Endothelial cell of umbilical vein (primary cell): ENCODE measurements at regions not wholly inside any gene's neighbourhood (a gene's known extent, or its start where the extent isn't known, plus 50 kb on each side); places are given as distances from the start of the nearest gene placed in this dataset.

Experiments used
- BruUV-seq: library from RNA; stranded (reverse); fragments of 400-500 nt; replicated peaks from 2 replicates; lab custom pipeline; 2021; lab: Mats Ljungman, UMichigan
- CTCF ChIA-PET: fragments of 300-600, 350-600 bp; sonication (Branson Sonifier 250); formaldehyde crosslinking; loops from one replicate; lab custom pipeline; 2021; ENCODE audit warnings: antibody characterized with exemption, inconsistent platforms; lab: Charles Lee
- POLR2A ChIA-PET: fragments of 300-600, 350-600 bp; sonication (Branson Sonifier 250); formaldehyde crosslinking; loops from one replicate; lab custom pipeline; 2021; ENCODE audit warnings: antibody characterized with exemption, inconsistent platforms; lab: Charles Lee
- DNase-seq: peaks from one replicate; pipeline ENCODE4 v3.0.0-alpha.2; 2011; ENCODE audit warnings: low read depth, low spot score
- FAIRE-seq: peaks from 2 replicates; lab custom pipeline; 2011; peaks lifted over from hg19 to GRCh38; lab: Jason Lieb, UNC
- H2AFZ ChIP-seq: 2 replicates; pipeline ENCODE4 v1.6.0; 2012; ENCODE audit warnings: low read depth, low read length, control low read depth, inconsistent platforms
- H3K27ac ChIP-seq: 2 replicates; pipeline ENCODE4 v1.5.1; 2011; ENCODE audit warnings: low read depth, mild to moderate bottlenecking, control low read depth, low read length, moderate library complexity; ENCODE audit not compliant: insufficient read depth
- H3K27me3 ChIP-seq, 2 experiments: 2 replicates each; pipeline versions ENCODE4 v1.6.0 to v1.6.1; 2011; ENCODE audit warnings: low read length in 2 of 2, mixed read lengths in 1 of 2; ENCODE audit not compliant: control insufficient read depth in 2 of 2, insufficient read depth in 2 of 2
- H3K36me3 ChIP-seq, 2 experiments: 2 replicates in 1 of 2; 3 replicates in 1 of 2; pipeline ENCODE4 v1.5.1; 2011; ENCODE audit warnings: low read length in 2 of 2, mild to moderate bottlenecking in 1 of 2, moderate library complexity in 1 of 2; ENCODE audit not compliant: control insufficient read depth in 2 of 2, insufficient read depth in 2 of 2; ENCODE audit errors: extremely low read depth in 1 of 2
- H3K4me1 ChIP-seq: 3 replicates; pipeline ENCODE4 v1.5.1; 2011; ENCODE audit warnings: mild to moderate bottlenecking, low read length; ENCODE audit not compliant: control insufficient read depth, insufficient read depth; ENCODE audit errors: extremely low read depth
- H3K4me2 ChIP-seq: 2 replicates; pipeline ENCODE4 v1.6.1; 2011; ENCODE audit warnings: low read length, control low read depth, mixed read lengths; ENCODE audit not compliant: insufficient read depth
- H3K4me3 ChIP-seq, 3 experiments: fragments of 200-600 bp in 1 of 3; sonication (generic), shearing (Covaris generic) in 1 of 3; replicated peaks in 1 of 3; 2 replicates each; pipeline ENCODE4 v1.5.1; 2011 to 2016; ENCODE audit warnings: control low read depth in 3 of 3, low read length in 3 of 3, mild to moderate bottlenecking in 2 of 3, inconsistent platforms in 1 of 3, low read depth in 1 of 3, moderate library complexity in 1 of 3; ENCODE audit not compliant: insufficient read depth in 1 of 3
- H3K79me2 ChIP-seq: 2 replicates; pipeline ENCODE4 v1.6.0; 2012; ENCODE audit warnings: low read length, inconsistent platforms; ENCODE audit not compliant: control insufficient read depth, insufficient read depth
- H3K9ac ChIP-seq: replicated peaks from 2 replicates; pipeline ENCODE3; 2011; ENCODE audit warnings: low read length, control low read depth; ENCODE audit not compliant: insufficient read depth; ENCODE audit errors: extremely low read depth
- H3K9me1 ChIP-seq: replicated peaks from 3 replicates; pipeline ENCODE4 v1.6.0; 2011; ENCODE audit warnings: mild to moderate bottlenecking, low read length; ENCODE audit not compliant: control insufficient read depth, insufficient read depth; ENCODE audit errors: extremely low read depth
- H3K9me3 ChIP-seq: replicated peaks from 2 replicates; pipeline ENCODE4 v1.5.1; 2012; ENCODE audit warnings: low read length, inconsistent platforms; ENCODE audit not compliant: control insufficient read depth, insufficient read depth
- H4K20me1 ChIP-seq: replicated peaks from 2 replicates; pipeline ENCODE3; 2011; ENCODE audit warnings: mild to moderate bottlenecking, low read length; ENCODE audit not compliant: control insufficient read depth, insufficient read depth; ENCODE audit errors: extremely low read depth
- CTCF ChIP-seq, 2 donors: IDR thresholded peaks; 1 replicate in 1 of 2; 2 replicates in 1 of 2; pipeline ENCODE4 v1.5.1; 2011; ENCODE audit warnings: low read length in 2 of 2, mild to moderate bottlenecking in 2 of 2, moderate library complexity in 2 of 2, control low read depth in 1 of 2, inconsistent platforms in 1 of 2, low read depth in 1 of 2; ENCODE audit not compliant: insufficient read depth in 1 of 2; ENCODE audit errors: extremely low read depth in 1 of 2
- EZH2 ChIP-seq: IDR thresholded peaks from 2 replicates; pipeline ENCODE4 v1.6.1; 2012; ENCODE audit warnings: borderline replicate concordance, low read depth, mild to moderate bottlenecking, moderate library complexity, low read length, inconsistent platforms; ENCODE audit not compliant: severe bottlenecking
- FOS ChIP-seq: IDR thresholded peaks from 2 replicates; pipeline ENCODE4 v1.6.1; 2011; ENCODE audit warnings: mild to moderate bottlenecking, low read length, moderate library complexity, borderline replicate concordance; ENCODE audit not compliant: insufficient read depth
- GATA2 ChIP-seq: IDR thresholded peaks from 2 replicates; pipeline ENCODE4 v1.7.0; 2011; ENCODE audit warnings: low read depth, mild to moderate bottlenecking, moderate library complexity, mixed read lengths, low read length; ENCODE audit not compliant: insufficient read length, insufficient read depth
- JUN ChIP-seq: IDR thresholded peaks from 2 replicates; pipeline ENCODE4 v1.6.1; 2011; ENCODE audit warnings: borderline replicate concordance, low read depth; ENCODE audit not compliant: insufficient read length, insufficient read depth
- MAX ChIP-seq: IDR thresholded peaks from 2 replicates; pipeline ENCODE4 v1.6.1; 2011; ENCODE audit not compliant: insufficient read depth, insufficient read length
- MYC ChIP-seq: IDR thresholded peaks from one replicate; pipeline ENCODE4 v1.6.1; 2011; ENCODE audit warnings: mild to moderate bottlenecking, low read depth, low read length
- POLR2A ChIP-seq: IDR thresholded peaks from 2 replicates; pipeline ENCODE4 v1.6.1; 2012; ENCODE audit warnings: low read depth, mild to moderate bottlenecking, control low read depth, low read length
- POLR2AphosphoS5 ChIP-seq: IDR thresholded peaks from 2 replicates; pipeline ENCODE4 v1.6.1; 2012; ENCODE audit warnings: low read depth, mild to moderate bottlenecking, control low read depth, low read length, moderate library complexity; ENCODE audit not compliant: insufficient read depth
- dilution Hi-C: fragments of 300-500 bp; cut with MboI; formaldehyde crosslinking; loops from one replicate; pipeline ENCODE4 v1.15.0; 2019; ENCODE audit warnings: low sequenced_read_pairs; ENCODE audit not compliant: extremely low pct_ligation_motif_present
- intact Hi-C: fragments of 100-400 bp; cut with micrococcal nuclease; formaldehyde crosslinking; loops from one replicate; pipeline ENCODE4 v1.10.0; 2022

GRCh38 chr7:114243646-114244045, 171.0 kb upstream of the FOXP2 start:
- no peaks in the 10 kb centered on the region for H4K20me1 ChIP-seq
- H3K27me3 ChIP-seq: no peaks in the 10 kb centered on the region
- dilution Hi-C loops (no loop called here), intact Hi-C loops (no loop called here)
- H2AFZ ChIP-seq: no peak overlapping the region
- no peak overlapping the region for H3K4me3 ChIP-seq
- H3K36me3 ChIP-seq: no peaks in the 10 kb centered on the region
- no peak overlapping the region for H3K27ac ChIP-seq
- CTCF ChIA-PET: interaction anchor here (0.6 kb wide), 1 partner anchor 146 kb away, joined by 4 read pairs; no protein-coding TSS in a partner anchor
- H3K4me1 ChIP-seq: no peaks in the 10 kb centered on the region
- POLR2A ChIA-PET: no interaction called here
- no TSS peak for BruUV-seq
- no peak overlapping the region for H3K9ac ChIP-seq
- TF ChIP-seq JUN (no peak), POLR2AphosphoS5 (no peak), CTCF (IDR thresholded peaks at IDR 0.05; ENCODE audit: extremely low read depth in 1 of 2, insufficient read depth in 1 of 2, low read depth in 1 of 2, low read length in 2 of 2) (no peak), EZH2 (no peak), MYC (no peak), FOS (no peak), POLR2A (no peak), MAX (no peak), GATA2 (no peak)
- no peaks in the 10 kb centered on the region for H3K79me2 ChIP-seq
- no peaks in the 10 kb centered on the region for H3K9me1 ChIP-seq
- no peaks in the 10 kb centered on the region for H3K9me3 ChIP-seq
- FAIRE-seq (no peak), DNase-seq (no peak)
- H3K4me2 ChIP-seq: no peak overlapping the region
